ENCODE measurements at regions not wholly inside any gene's neighbourhood (a gene's known extent, or its start where the extent isn't known, plus 50 kb on each side); places are given as distances from the start of the nearest gene placed in this dataset.

GRCh38 chr2:9736021-9736420 is 105.2 kb upstream of the YWHAQ start:
- CTCF ChIA-PET, result no interaction called here
- POLR2A ChIA-PET, result no interaction called here
- no peak for DNase-seq (ENCODE audit: extremely low spot score)
- TF ChIP-seq PKNOX1 (IDR thresholded peaks at IDR 0.05) (no peak), CTBP1 (IDR thresholded peaks at IDR 0.05; ENCODE audit: borderline replicate concordance) (no peak), ELF4 (IDR thresholded peaks at IDR 0.05) (no peak), BHLHE40 (IDR thresholded peaks at IDR 0.05; ENCODE audit: borderline replicate concordance) (no peak), FOXA1 (IDR thresholded peaks at IDR 0.05) (no peak), HDGF (IDR thresholded peaks at IDR 0.05; ENCODE audit: borderline replicate concordance) (no peak), L3MBTL2 (conservative IDR thresholded peaks at IDR 0.05) (no peak), LEF1 (IDR thresholded peaks at IDR 0.05; ENCODE audit: borderline replicate concordance) (no peak), SUZ12 (IDR thresholded peaks at IDR 0.05) (no peak), FOXK2 (IDR thresholded peaks at IDR 0.05) (no peak), TARDBP (IDR thresholded peaks at IDR 0.05) (no peak), SP1 (IDR thresholded peaks at IDR 0.05) (no peak)

- ChIA-PET POLR2A (no interaction called here), CTCF (no interaction called here)
- DNase-seq (ENCODE audit: extremely low spot score), result peak; percentile 92
- TF ChIP-seq ZNF384 (IDR thresholded peaks at IDR 0.05) (no peak), TARDBP (IDR thresholded peaks at IDR 0.05) (no peak), SUZ12 (IDR thresholded peaks at IDR 0.05) (no peak), ELF4 (IDR thresholded peaks at IDR 0.05) (no peak), LEF1 (IDR thresholded peaks at IDR 0.05; ENCODE audit: borderline replicate concordance) (no peak), FOXA1 (IDR thresholded peaks at IDR 0.05) (no peak), NFRKB (IDR thresholded peaks at IDR 0.05) (no peak), BHLHE40 (IDR thresholded peaks at IDR 0.05; ENCODE audit: borderline replicate concordance) (no peak), SP1 (IDR thresholded peaks at IDR 0.05) (no peak), ARNT (IDR thresholded peaks at IDR 0.05) (no peak), L3MBTL2 (conservative IDR thresholded peaks at IDR 0.05) (no peak), PKNOX1 (IDR thresholded peaks at IDR 0.05) (no peak), CTBP1 (IDR thresholded peaks at IDR 0.05; ENCODE audit: borderline replicate concordance) (no peak), FOXM1 (IDR thresholded peaks at IDR 0.05; ENCODE audit: borderline replicate concordance) (no peak), HDGF (IDR thresholded peaks at IDR 0.05; ENCODE audit: borderline replicate concordance) (no peak), FOXK2 (IDR thresholded peaks at IDR 0.05) (no peak)
Observed at GRCh38 chr2:9737053-9737875, 106.0 kb upstream of the TAF1B start.

- POLR2A ChIA-PET, result no interaction called here
- TF ChIP-seq SP1 (IDR thresholded peaks at IDR 0.05) (no peak), L3MBTL2 (conservative IDR thresholded peaks at IDR 0.05) (no peak), NFRKB (IDR thresholded peaks at IDR 0.05) (no peak), TARDBP (IDR thresholded peaks at IDR 0.05) (no peak), ARNT (IDR thresholded peaks at IDR 0.05) (no peak), ZNF384 (IDR thresholded peaks at IDR 0.05) (no peak), SUZ12 (IDR thresholded peaks at IDR 0.05) (no peak), LEF1 (IDR thresholded peaks at IDR 0.05; ENCODE audit: borderline replicate concordance) (no peak), FOXK2 (IDR thresholded peaks at IDR 0.05) (no peak), FOXA1 (IDR thresholded peaks at IDR 0.05) (no peak), CTBP1 (IDR thresholded peaks at IDR 0.05; ENCODE audit: borderline replicate concordance) (no peak)
- CTCF ChIA-PET, result no interaction called here
- no peak for DNase-seq (ENCODE audit: extremely low spot score)
Observed at GRCh38 chr2:9738062-9738461, 105.2 kb upstream of the TAF1B start.

- CTCF ChIA-PET, result interaction anchor here (0.6 kb wide), 1 partner anchor 222 kb away, joined by 4 read pairs; no protein-coding TSS in a partner anchor
- TF ChIP-seq FOXK2 (IDR thresholded peaks at IDR 0.05), result no peak
- TF ChIP-seq SUZ12 (IDR thresholded peaks at IDR 0.05), result no peak
Observed at GRCh38 chr2:9738535-9739496, 104.5 kb upstream of the TAF1B start.

DNA sequence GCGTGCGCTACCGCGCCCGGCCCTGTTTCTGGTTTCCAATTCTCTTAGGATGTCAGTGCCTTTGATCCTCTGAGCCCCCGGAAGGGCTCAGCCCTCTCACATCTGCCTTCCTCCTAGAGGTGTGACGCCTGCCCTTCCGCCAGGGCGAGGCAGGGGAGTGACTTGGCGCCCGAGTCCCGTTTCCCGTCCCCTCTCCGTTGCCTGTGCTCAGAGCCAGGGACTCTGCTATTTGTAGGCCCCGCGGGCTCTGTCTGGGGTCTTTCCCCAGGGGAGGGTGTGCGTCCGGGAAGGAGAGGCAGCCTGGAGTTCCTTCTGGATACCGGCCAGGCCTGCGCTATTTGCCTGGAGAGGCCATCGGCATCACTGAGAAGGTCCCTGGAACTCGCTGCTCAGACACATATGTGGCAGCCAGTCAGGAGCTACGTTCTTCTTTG is 103.7 kb upstream of the TAF1B start:
- CTCF ChIA-PET, result no interaction called here
- POLR2A ChIA-PET, result no interaction called here
- no peak for DNase-seq (ENCODE audit: extremely low spot score)
- TF ChIP-seq ZNF384 (IDR thresholded peaks at IDR 0.05), result no peak
- TF ChIP-seq SUZ12 (IDR thresholded peaks at IDR 0.05), result no peak
- TF ChIP-seq LEF1 (IDR thresholded peaks at IDR 0.05; ENCODE audit: borderline replicate concordance), result no peak
- TF ChIP-seq FOXK2 (IDR thresholded peaks at IDR 0.05), result no peak
- no peak for TF ChIP-seq ARNT (IDR thresholded peaks at IDR 0.05)
- no peak for TF ChIP-seq CTBP1 (IDR thresholded peaks at IDR 0.05; ENCODE audit: borderline replicate concordance)
- TF ChIP-seq FOXM1 (IDR thresholded peaks at IDR 0.05; ENCODE audit: borderline replicate concordance), result no peak
- no peak for TF ChIP-seq PKNOX1 (IDR thresholded peaks at IDR 0.05)
- TF ChIP-seq ELF4 (IDR thresholded peaks at IDR 0.05), result no peak
- no peak for TF ChIP-seq TARDBP (IDR thresholded peaks at IDR 0.05)
- no peak for TF ChIP-seq HDGF (IDR thresholded peaks at IDR 0.05; ENCODE audit: borderline replicate concordance)
- no peak for TF ChIP-seq FOXA1 (IDR thresholded peaks at IDR 0.05)

More at GRCh38 chr2:9738535-9739496, 104.5 kb upstream of the TAF1B start:
- POLR2A ChIA-PET, result no interaction called here
- DNase-seq (ENCODE audit: extremely low spot score), result no peak

Data from HEK293T (cell line).